Hematopoietic multipotent progenitor cell treated with erythropoietin and hydrocortisone succinate and interleukin-3 and kit ligand, for 4 days (in vitro differentiated cells): ENCODE measurements at regions not wholly inside any gene's neighbourhood (a gene's known extent, or its start where the extent isn't known, plus 50 kb on each side); places are given as distances from the start of the nearest gene placed in this dataset.
A peak's percentile ranks its signal among the peaks of the same experiment; 100 is the strongest.
"Not testable (repeated sequence)": the region's sequence is repeated elsewhere in the genome, so short reads cannot be mapped to it uniquely, and the experiment has no call there.

Experiments
- DNase-seq: peaks from one replicate; pipeline ENCODE4 v3.0.0-alpha.2; 2015

DNA sequence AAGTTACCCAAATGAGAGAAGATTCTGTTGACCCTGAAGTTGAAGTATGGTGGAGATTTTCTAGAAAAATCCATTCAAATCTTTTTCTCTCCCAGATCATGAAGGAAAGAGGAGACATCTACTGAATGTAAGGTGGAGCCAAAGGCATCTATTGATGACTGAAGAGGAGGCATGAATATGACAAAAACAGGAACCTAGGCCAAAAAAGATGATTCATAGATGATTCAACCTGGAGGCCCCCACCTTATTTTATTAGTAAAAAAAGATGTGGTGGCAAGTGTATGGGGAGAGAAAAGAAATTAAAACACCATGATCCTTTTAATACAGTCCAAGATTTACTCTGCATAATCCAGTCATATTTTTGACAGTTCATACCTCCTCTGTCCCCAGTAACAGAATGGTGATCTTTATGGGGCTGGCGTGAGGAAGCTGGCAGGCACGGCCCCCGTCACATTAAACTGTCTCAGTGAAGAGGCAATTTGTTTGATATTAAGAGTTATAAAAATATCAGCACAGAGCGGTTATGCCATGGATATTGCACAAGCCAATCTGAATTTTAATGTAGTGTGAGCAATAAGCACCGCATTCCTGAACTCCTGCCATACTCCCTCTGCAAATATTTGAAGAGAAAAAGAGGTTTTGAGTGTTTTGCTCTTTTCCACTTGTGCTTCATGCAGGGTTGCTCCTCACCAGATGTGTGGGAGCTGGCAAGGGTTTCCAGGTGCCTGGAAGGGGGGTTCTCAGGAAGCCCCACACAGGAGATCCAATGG, 94.4 kb downstream of the TRIM43 start:
- DNase-seq, result not testable (repeated sequence)

DNA sequence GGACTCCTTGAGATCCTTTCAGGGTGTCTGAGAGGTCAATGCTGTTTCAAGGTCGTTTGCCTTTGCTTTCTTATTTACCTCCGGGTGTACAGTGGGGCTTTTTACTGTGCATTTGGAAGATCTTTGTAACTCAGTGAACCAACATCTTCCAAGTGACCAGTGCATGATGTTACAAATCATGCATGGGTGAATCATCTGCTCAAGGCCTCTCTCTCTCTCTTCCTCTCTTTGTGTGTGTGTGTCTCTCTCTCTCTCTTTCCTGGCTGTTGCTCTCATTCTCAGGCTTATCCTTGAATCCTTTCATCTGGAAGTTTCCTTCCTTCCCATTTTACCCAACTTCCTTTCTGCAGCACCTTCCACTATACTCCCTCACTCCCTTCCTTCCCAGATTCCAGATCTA, 96.1 kb downstream of the TRIM43 start:
- not testable (repeated sequence) for DNase-seq

- DNase-seq, result not testable (repeated sequence)
These were observed 99.4 kb downstream of the TRIM43 start for GRCh38 chr2:95691210-95691609.

DNA sequence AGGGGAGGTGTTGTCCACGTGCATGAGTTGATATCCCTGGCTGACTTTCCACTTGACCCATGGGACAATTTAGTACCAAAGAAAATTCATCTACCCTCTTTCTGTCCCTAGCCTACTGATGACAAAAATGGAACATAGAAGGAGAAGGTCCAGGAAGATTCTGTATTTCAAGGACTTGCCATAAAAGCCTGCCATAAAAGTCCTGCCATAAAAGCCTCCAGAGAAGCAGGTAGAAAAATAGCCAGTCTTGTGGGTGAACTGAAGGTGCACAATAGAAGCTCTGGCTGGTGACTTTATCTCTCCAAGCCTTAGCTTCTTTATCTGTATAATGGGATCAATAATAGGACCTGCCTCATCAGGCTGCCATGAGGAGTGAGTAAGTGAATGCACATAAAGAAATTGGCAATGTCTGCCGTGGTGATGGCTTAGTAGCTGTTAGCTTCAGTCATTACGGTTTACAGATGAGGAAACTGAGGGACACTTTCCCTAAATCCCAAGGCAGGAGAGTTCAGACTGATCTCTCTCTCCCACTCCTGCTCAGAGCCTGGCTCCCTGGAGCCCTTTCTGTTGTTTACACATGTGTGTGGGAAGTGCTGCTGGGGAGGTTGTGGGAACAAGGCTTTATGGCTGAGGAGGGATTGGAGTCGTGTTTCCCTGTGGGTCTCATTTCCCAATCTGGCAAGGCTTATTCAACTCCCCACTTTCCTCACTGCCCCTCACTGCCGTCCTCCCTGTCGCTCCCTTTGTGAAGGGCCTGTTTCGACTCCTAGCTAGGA, 101.5 kb downstream of the TRIM43 start:
- not testable (repeated sequence) for DNase-seq

DNA sequence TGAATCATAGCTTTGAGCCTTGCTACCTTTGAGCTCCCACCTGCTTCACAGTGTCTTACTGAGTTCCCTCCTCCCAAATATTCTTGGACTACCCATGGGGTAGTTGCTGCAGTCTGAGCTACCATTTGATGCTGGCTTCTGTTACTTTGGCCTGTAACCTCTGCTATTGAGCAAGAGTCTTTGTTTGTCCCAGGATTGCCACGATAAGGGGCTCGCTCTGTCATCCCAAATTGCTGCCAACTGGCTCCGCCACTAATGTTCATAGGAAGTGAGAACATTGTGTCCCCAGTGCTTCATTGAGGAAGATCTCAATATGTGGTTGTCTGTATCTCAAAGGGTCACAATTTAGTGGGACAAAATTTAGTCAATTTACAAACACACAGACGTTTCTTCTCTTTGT, 103.8 kb downstream of the TRIM43 start:
- DNase-seq, result no peak

DNA sequence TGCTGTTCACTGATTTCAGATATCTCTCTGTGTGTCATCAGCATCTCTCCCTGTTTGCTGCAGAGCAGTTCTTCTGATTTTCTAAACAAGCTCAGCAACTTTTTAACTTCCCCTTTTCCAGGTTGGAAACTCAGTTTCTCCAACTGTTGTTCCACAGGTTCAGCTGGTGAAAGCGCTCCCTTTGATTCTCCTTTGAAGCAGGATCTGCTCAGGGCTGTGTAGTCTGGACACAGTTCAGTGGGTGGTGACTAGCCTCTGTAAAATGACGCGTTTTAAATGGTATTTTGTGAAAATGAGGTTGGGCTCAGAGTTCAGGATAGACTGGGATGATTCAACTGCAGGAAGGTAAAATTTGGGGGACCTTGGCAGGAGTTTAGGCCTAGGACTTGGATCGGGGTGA, 106.3 kb downstream of the TRIM43 start:
- DNase-seq, result no peak

- not testable (repeated sequence) for DNase-seq
These were observed 107.7 kb downstream of the TRIM43 start for GRCh38 chr2:95699201-95700184.

DNA sequence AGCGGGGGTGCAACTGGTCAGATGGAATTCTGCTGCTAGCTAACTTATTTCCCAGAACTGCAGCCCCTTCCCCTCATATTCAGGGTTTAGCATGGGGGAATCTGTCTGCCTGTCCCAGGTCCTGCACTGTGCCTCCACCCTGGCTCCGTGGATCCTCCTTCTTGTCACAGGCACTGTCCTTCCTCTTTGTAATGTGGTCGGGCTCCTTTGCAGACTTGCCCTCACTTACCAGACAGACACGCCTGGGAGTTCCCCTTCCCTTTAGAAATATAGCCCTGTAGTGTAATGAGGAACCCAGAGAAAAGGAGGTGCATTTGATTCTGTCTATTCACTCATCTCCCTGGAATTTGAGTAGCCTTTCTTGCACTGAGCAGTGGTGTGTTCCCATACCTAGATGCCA, 108.7 kb downstream of the TRIM43 start:
- DNase-seq, result peak; percentile 52

DNA sequence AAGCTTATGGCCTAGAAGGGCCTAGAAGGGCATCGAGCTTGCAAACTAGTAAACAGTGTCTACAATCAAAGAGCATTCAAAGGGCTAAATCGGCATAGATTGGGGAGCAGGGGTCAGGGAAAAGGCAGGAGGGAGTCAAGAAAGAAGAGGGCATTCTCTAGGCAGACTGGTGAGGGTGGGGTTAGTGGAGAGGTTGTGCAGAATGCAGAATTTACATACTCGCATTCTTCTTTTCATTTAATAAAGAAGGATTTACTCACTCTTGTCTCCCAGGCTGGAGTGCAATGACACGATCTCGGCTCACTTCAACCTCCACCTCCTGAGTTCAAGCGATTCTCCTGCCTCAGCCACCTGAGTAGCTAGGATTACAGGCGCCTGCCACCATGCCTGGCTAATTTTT, 110.7 kb downstream of the TRIM43 start:
- no peak for DNase-seq

GRCh38 chr2:95707161-95707560, 115.4 kb downstream of the TRIM43 start:
- not testable (repeated sequence) for DNase-seq

- no peak for DNase-seq
These were observed 116.0 kb downstream of the TRIM43 start for GRCh38 chr2:95707837-95708236.

GRCh38 chr2:95709831-95710230, 118.0 kb downstream of the TRIM43 start:
- DNase-seq, result no peak

GRCh38 chr2:95713470-95714177, 121.8 kb downstream of the TRIM43 start:
- peak; percentile 25 for DNase-seq

DNA sequence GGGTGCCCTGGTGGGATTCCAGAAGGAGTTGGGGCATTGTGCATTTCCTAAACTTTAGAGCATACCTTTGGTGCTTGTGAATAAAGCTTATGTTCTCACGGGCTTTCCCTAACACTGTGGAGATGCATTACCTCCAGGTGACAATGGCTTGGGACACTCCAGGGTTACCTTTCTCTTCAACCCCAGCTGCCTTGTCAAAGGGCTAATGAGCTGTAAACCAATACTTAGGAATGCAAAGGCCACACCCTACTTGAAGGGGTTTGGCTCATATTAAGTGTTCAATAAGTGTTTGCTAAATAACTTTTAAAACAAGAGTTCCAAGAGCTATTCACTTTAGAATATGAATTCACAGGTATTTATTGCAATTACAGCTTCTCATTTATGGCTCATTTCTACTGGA, 122.6 kb downstream of the TRIM43 start:
- not testable (repeated sequence) for DNase-seq

DNA sequence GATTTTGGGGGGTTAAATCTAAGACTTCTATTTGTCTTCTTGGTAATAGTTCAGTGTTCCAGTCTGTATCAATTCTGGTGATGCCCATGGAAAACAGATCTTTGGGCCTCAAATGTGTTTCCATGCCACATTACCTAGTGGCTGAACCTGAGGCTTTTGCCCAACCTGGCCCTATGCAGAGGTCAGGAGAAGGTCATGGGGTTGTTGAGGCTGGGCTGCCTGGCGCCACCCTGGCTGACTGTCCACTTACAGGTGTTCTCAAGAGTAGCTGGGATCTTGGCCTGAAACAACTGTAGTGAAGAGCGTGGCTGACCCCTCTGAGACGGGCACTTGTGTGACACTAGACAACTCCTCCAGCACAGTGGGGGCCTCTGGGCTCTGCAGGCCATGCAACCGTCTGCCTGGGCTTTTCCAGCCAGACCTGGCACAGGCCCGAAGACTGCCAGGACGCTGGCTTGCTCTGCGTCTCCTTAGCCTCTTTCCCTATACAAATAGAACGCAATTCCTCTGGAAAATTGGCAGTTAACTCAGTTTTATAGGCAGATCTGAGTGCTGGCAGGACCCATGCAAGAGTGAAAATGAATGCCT, 127.8 kb downstream of the TRIM43 start:
- no peak for DNase-seq

DNA sequence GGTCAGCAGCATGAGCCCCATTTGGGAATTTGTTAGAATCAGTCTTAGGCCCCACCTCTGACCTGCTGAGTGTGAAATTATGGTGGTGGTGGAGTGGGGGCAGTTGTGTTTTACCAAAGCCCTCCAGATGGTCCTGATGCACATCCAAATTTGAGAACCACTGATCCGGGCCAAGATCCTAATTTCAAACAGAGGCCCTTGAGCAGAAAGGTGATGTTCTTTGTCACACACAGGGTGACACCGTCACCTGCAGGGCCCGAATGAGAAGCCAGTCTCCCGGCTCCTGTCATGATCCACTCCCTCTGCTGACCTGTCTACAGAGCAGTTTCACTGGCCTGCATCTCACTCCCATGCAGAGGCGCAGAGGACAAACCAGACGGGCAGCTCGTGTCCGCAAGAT, 129.9 kb downstream of the TRIM43 start:
- DNase-seq, result no peak

- no peak for DNase-seq
These were observed 130.4 kb downstream of the TRIM43 start for GRCh38 chr2:95722131-95722697.

DNA sequence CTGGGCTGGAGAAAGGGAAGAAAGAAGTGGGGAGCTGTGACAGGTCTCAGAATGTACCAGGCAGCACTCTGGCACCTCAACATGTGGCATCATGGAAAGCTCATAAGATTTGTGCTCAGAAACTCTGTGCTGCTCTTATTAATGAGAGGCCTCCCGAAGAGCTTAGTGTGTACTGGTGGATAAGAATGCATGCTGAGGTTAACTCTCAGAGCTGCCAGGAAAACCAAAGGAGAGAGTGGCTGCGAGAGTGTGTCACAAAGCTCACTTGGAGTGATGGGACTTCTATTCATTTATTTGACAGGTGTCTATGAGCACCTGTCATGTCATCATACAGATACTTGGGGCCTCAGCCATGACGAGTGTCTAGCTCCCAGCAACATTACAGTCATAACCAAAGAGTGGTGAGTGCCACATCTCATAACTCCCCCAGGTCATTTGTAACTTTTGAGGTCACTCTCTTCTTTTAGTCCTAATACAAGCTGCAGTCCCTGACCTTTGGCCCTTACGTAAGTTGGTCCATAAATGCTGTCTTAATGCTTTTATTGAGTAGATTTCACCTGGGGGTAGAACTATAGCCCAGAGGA, 131.9 kb downstream of the TRIM43 start:
- DNase-seq, result not testable (repeated sequence)

DNA sequence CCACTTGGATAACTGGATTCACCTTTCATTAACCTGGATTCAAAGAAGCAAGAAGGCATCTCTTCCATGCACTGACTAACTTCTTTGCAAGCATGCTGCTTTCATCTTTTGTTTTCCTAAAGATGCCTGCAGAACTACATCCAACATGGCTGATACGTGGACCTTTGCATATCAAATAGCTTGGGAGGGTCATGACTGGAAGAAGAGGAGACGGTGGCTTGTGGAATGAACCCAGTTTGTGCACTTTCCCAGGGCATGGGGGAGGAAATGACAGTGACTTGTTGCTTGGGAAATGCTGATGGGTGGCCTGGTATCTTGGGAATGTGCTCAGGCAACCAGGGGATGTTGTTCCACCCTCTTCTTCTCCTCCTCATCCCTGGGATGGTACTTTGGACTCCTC, 133.4 kb downstream of the TRIM43 start:
- DNase-seq, result not testable (repeated sequence)

GRCh38 chr2:95725677-95726076, 133.9 kb downstream of the TRIM43 start:
- not testable (repeated sequence) for DNase-seq

DNA sequence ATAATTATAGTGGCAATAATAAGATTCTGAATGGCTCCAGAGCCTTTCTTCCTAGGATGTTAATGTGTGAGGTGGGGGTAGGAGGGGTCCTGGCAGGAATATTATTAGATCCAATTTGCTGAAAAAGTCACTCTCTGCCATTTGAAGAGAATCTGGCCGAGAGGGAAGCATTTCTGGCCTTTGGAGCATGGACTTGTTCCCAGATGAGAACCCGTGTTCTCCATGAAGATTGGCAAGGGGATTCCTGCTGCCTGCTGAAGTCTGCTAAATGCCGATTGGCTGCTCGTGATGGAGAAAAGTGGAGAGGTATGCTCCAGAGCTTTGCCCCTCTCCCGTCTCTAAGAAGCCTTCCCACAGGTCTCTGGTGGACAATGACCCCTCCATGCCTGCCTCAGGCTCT, 135.6 kb downstream of the TRIM43 start:
- not testable (repeated sequence) for DNase-seq
